Left lobe of liver (tissue), 2 donors: ENCODE measurements at regions not wholly inside any gene's neighbourhood (a gene's known extent, or its start where the extent isn't known, plus 50 kb on each side); places are given as distances from the start of the nearest gene placed in this dataset.
"Not testable (repeated sequence)": the region's sequence is repeated elsewhere in the genome, so short reads cannot be mapped to it uniquely, and the experiment has no call there.

Experiments
- ATAC-seq: fragments of 200-7000 bp; cut with Tn5 transposase; one replicate; pipeline ENCODE4 v1.9.1; 2020; ENCODE audit warnings: mild to moderate bottlenecking, moderate library complexity
- DNase-seq: peaks from one replicate; pipeline ENCODE4 v3.0.0-alpha.2; 2020; ENCODE audit warnings: low spot score
- donor health status: DM: no; HTN: no; CAD: no; lungs with moderate emphysema.
- donor health status: DM: no; HTN: yes; CAD: no.

DNA sequence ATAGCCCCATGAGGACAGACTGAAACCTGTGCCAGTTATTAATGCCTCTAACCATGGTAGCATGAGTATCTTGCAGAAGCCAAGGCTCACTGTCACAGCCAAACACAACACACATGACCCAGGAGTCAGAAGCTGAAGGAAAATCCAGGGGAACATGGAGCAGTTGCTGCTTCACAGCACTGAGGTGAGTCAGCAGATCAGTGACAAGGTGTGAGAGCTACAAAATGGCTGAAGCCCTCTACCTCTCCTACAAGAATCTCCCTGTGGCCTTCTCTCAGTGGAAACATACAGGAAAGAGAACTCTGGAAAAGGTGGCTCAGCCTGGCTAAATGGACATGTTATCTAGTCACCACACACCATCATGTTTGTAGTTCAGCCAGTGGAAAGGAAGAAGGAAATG lies 93.5 kb downstream of the NAB1 start:
- DNase-seq = no peak
- ATAC-seq = no peak

DNA sequence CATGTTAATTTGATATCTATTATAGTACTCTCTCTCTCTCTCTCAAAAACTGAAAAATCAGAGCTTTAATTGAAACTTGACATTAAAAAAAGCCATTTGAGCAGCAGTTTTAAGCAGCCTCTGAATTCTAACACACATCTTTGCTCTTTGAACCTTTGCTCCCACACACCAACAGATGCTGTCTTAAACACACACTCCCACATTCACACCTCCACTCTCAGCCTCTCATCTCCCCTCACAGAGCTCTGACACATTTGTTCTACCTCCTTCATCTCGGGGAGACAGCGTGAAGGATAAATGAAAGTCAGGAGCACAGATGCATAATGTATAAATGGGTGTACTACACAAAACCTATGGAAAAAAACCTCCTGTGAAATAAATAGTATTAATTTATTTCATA lies 95.2 kb downstream of the NAB1 start:
- DNase-seq = no peak

DNA sequence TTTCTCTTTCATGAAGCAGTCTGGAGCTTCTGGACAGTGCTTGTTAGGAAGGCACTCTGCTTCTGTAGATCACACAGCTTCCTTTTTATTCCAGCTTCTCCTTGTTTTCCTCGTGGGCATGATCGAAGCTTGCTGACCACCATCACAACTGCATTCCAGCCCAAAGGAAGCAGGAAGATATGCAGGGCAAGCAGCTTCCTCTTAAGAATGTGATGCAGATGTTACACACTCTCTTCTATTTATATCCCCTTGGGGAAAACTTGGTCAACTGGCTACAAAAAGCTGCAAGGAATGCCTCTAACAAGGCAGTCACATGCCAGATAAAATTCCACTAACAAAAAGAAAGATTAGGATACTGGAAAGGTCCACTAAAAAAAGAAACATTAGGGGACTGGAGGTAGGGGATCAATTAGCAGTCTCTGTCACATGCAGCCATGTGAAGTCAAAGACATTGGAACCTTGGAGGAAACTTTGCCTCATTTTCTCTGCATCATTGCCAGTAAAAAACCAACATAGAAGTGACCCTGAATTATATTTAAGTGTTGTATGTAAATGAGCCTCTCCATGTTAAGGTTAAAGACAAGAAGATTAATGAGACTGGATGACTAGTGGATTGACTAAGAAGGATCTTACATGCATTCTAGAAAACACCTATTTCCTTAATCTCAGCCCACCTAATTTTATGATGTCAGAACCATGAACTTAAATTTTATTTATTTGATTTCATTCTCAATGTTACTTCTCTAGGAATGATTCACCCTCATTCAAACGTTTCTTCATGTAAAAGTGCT lies 98.3 kb downstream of the NAB1 start:
- ATAC-seq = no peak
- DNase-seq = no peak

More for the DNA sequence above, 95.2 kb downstream of the NAB1 start:
- ATAC-seq = no peak

DNA sequence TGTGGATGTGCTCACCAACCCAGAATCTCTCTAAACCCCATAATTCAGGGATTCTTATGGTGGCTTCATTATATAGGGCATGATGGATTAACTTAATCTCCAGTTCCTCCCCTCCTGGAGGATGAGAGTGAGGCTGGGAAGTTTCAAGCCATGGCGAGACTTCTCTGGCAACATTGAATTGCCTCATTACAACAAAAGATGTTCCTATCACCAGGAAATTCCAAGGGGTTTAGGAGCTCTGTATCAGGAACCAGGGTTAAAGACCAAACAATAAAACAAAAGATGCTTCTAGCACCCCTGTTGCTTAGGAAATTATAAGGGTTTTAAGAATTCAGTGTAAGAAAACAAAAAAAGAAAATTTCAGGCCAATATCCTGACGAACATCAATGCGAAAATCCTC lies 100.1 kb downstream of the NAB1 start:
- no peak for ATAC-seq
- DNase-seq = no peak

DNA sequence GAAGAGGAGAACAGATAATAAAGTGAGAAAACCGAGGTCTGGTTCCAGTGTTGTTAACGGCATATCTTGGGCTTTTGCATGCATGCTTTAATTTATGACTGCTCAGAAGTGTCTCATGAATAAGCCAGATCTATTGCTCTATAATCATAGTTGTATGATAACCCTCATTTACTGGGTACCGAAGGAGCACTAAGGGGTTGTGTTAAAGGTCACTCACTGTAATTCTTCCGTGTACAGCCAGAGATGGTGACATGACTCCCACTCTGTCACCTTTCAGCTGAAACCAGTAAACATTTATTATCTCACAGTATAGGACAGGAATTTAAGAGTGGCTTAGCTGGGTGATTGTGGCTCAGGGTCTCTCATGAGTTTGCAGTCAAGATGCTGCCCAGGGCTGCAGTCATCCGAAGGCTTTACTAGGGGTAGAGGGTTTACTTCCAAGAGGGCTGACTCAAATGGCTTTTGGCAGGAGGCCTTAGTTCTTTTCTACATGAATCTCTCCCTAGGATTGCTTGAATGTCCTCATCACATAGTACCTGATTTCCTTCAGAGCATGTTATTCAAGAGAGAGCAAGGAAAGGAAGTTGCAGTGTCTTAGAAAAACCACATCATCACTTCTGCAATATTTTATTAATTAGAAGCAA lies 107.0 kb downstream of the NAB1 start:
- ATAC-seq = no peak

DNA sequence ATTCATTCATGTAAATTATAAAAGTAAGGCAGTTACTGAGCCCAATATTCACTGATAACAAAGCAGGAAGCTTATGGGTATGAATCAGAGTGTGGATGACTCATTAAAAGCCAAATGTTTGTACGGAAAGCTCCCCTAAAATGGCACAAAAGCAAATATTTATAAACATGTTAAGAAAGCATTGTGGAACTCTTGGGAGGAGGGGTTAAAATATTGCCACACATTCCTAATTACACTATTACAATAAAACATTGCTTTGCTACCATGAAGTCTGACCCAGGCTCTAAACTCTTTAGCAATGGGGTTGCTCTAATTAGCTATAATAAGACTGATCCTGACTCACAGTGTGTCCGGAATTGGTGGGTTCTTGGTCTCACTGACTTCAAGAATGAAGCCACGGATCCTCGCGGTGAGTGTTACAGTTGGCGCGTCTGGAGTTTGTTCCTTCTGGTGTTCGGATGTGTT lies 110.9 kb downstream of the NAB1 start:
- DNase-seq = no peak
- no peak for ATAC-seq

More for the DNA sequence above, 107.0 kb downstream of the NAB1 start:
- no peak for DNase-seq

DNA sequence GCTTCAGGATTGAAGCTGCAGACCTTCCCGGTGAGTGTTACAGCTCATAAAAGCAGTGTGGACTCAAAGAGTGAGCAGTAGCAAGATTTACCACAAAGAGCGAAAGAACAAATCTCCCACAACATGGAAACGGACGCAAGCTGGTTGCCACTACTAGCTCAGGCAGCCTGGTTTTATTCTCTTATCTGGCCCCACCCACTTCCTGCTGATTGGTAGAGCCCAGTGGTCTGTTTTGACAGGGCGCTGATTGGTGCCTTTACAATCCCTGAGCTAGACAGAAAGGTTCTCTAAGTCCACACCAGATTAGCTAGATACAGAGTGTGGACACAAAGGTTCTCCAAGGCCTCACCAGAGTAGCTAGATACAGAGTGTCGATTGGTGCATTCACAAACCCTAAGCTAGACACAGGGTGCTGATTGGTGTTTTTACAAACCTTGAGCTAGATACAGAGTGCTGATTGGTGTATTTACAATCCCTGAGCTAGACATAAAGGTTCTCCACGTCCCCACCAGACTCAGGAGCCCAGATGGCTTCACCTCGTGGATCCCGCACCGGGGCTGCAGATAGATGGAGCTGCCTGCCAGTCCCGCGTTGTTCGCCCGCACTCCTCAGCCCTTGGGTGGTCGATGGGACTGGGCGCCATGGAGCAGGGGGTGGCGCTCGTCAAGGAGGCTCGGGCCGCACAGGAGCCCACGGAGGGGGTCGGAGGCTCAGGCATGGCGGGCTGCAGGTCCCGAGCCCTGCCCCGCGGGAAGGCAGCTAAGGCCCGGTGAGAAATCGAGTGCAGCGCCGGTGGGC lies 111.7 kb downstream of the NAB1 start:
- not testable (repeated sequence) for DNase-seq, ATAC-seq

DNA sequence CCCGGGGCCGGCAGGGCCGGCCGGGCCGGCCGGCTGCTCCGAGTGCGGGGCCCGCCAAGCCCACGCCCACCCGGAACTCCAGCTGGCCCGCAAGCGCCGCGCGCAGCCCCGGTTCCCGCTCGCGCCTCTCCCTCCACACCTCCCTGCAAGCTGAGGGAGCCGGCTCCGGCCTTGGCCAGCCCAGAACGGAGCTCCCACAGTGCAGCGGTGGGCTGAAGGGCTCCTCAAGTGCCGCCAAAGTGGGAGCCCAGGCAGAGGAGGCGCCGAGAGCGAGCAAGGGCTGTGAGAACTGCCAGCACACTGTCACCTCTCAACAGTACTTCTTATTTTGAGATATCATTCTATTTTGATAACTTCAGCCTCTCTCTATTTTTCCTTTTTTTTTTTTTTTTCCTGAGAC lies 112.3 kb downstream of the NAB1 start:
- DNase-seq, ATAC-seq: not testable (repeated sequence)

DNA sequence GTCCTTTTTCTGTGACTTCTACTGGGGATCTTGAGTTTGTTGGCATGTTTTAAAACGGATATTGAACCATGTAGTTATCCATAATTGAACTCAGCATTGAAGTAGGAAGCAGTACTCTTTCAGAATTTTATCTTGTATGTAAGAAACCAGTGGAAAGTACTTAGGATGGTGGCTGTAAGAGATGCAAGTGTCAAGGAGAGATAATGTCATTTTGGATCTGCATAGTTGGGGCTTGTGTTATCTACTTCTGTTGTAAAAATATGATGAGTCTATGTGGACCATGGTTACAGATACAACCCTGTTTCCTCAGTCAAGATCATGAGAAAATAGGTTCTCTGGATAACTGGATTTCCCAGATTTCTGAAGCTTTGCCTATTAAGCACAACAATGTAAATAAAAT lies 113.7 kb downstream of the NAB1 start:
- DNase-seq (no peak), ATAC-seq (no peak)

DNA sequence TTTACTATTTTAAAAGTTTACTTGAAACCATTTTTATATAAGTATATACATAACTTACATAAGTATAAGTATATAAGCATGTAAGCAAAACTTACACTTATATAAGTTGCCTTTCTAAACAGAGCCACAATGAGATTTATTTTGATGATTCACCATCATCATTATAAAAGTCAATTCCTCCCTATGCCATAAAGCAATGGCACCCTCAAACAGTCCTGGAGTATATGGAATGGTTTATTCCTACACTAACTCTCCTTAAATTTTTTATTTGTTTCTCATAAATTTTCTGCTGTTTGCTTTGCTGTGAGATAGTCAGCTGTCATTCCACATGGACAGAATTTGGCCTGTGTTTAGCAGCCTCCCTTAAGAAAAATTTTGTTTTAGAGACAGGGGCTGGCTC lies 114.2 kb downstream of the NAB1 start:
- ATAC-seq (no peak), DNase-seq (no peak)

DNA sequence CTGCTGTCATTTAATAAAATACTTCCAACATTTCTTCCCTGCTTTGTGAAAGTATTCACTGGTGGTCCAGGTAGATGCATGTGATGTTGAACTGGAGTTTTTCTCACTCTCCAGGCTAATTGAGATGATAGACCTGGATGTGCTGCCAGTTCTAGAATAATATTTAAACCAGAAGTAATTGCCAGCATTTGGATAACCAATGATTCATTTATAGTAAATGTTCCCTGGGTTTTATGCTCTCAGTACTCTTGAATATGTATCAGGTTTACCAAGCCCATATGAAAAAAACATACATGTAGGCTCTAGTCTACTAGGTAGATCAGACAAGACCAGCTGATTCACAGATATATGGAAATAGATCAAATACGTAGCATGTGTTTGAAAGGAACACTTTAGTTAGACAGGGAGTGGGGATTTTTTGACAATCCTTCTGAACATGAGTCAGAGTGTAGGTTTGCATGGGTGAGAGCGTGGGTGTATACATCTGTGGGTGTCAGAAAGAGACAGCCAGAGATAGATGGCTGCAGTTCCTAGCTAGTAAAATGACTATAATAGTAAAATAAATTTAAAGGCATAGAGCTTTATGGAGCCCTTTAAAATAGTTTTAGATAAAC lies 115.1 kb downstream of the NAB1 start:
- ATAC-seq (no peak), DNase-seq (no peak)

DNA sequence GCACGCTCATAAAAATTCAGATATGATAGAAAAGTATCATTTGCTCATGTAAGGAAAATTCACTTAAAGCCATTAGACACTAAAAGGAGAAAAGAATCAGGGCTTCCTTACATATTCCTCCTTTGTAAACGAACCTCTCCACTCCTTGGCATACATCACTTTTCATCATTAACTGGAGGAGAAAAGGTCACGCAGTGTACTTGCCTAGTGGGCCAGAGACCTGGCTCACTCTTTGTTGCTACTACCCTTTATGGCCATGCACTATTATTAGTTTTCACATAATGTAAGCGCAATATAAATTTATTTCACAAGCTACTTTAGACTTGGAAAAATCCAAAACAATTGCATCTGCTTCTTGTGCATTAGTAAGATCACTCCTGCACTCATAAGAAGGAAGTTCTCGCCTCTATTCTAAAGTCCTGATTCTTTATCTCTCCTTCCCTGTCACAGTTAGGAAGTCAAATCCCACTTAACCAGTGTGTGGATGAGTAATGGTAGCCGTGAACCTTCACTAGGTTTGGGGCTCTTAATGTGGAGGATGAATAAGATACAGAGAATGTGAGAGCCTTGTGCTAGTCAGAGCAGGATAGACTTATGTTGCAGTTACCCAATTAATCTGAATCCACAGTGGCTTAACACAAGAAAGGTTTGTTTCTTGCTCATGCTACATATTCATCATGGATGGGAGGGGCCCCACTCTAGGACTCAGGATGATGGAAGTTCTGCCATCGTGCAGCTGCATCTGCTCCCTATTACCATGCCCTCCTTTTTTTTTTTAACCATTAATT lies 115.0 kb upstream of the GLS start:
- no peak for ATAC-seq

DNA sequence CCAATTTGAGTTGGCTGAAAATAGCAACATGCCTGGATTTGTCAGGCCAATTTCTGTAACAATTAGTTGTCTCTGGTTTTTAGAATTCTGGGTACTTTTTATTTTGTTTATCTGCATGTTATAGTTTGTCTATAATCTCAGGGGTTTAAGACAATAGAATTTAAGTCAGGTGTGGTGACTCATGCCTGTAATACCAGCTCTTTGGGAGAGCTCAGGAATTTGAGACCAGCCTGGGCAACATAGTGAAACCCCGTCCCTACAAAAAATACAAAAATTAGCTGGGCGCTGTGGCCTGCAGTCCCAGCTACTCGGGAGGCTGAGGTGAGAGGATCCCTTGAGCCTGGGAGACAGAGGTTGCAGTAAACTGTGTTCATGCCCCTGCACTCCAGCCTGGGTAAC lies 114.4 kb upstream of the GLS start:
- ATAC-seq (no peak), DNase-seq (no peak)

More for the DNA sequence above, 115.0 kb upstream of the GLS start:
- no peak for DNase-seq

DNA sequence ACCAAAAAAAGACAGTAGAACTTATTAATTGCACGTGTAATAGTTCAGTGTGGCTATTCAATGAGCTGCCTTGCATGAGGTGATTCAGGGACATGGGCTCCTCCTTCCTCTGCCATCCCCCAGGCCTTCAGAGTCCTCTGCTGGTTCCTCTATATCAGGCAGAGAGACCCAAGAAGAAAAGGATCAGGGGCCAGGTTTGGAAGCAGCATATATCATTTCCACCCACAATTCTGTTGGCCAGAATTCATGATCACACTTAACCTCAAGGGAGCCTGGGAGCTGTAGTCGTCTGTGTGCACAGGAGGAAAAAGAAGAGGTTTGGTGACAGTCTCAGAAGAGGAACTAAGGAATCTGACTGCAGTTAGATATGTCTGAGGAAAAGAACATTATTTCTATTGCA lies 114.0 kb upstream of the GLS start:
- ATAC-seq (no peak), DNase-seq (no peak)

DNA sequence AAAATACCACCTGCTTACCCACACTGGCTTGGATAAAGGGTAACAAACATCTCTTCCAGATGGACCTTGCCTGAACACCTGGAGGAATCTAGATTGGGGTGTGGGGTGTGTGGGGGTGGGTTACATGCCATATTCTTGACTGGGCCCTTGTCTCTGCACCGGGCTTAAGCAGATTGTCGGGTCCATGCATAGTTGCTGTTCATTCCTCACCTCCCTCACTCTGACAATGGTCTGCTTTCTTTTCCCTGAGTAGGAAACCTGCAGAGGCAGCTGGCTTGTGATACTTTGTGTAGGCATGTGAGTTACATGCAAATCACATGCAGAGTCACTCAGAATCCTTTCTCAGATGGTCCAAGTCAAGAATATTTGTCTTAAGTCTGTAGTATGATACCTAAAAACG lies 112.8 kb upstream of the GLS start:
- no peak for ATAC-seq
- DNase-seq = no peak

DNA sequence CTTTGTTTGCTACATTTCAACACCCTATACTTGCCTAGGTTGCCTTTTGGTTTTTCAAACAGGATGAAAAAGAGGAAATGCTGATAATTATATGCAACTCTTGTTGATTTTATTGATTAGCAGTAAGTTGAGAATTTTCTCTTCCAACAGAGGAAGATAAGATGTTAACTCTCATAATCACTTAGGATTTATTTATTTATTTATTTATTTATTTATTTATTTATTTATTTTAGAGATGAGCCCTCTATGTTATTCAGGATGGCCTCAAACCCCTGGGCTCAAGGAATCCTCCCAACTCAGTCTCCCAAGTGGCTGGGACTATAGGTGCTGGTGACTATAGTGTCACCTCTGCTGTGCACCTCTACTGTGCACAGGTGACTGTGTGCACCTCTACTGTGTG lies 111.4 kb upstream of the GLS start:
- DNase-seq (no peak), ATAC-seq (no peak)

DNA sequence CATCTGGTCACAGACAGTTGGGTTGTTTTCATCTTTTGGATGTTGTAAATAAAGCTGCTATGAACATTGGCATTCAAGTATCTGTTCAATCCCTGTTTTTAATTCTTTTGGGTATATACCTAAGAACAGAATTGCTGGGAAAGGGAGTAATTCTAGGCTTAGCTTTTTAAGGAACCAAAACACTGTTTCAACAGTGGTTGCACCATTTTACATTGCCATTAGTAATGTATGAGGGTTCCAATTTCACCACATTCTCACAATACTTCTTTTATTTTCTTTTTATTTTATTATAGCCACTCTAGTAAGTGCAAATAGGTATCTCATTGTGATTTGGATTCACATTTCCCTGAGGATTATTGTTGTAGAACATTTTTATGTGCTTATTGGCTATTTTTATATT lies 108.9 kb upstream of the GLS start:
- ATAC-seq = no peak
- no peak for DNase-seq

DNA sequence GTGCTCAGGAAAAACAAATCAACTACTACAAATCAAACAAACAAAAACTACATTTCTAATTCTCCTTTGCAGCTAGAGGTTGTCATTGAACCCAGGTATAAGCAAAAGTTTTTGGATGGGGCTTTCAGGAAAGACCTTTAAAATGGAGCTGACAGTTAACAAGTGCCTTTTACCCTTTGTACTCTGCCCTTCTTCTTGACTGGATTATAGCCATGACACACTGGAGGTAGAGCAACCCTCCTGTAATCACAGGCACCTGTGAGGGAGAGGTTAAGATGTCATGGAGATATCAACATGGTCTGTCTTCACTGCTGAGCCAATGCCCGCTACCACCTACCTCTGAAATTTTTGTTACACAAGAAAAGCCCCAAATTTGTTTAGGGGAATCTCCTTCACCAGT lies 100.0 kb upstream of the GLS start:
- DNase-seq (no peak), ATAC-seq (peak; percentile 70)

DNA sequence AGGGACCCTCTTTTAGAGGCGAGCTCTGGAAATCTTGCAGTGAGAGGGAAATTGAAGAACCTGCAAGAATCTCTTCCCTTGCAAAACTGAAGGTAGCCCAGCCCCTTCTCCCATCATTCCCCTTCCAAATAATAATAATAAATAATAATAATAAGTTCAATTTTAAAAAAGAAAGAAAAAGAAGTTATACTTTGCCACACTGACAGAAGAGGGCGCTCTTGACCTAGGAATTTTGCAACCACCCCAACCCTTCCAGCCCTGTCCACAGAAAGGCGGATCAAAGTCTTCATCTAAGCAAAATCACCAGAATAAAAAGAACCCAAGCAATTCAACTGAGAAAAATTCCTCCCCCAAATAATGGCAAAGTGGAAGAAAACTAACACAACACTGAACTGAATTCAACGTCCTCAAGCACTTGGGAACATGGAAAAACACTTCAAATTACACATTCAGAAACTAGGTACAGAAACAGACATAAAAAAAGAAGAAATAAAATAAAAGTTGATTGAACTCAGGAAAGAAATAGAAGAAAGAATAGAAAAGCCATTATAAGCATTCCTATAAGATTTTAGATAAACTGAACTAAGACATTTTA lies 98.9 kb upstream of the GLS start:
- ATAC-seq = peak; percentile 93

DNA sequence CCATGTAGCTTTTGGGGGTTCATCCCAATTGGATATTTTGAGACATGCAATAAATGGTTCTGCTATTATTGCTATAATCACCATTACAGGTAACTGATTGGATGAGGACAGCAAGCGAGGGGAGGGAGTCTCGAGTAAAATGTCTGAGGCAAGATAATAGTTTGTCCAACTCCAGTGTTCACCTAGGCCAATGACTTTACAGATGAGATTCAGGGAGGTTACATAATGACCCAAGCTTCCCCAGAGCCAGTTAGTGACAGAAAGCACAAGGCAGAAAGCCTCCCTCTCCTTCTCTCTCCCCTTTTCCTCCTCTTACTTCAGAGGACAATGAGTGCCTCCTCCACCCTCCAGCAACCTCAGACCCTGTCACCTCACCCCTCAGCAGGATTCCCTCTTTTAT lies 98.4 kb upstream of the GLS start:
- no peak for DNase-seq
- no peak for ATAC-seq

More for the DNA sequence above, 98.9 kb upstream of the GLS start:
- DNase-seq = peak; percentile 53
